Progenitor cell of endocrine pancreas (in vitro differentiated cells): ENCODE measurements at regions not wholly inside any gene's neighbourhood (a gene's known extent, or its start where the extent isn't known, plus 50 kb on each side); places are given as distances from the start of the nearest gene placed in this dataset.

Experiments
- DNase-seq: peaks from one replicate; pipeline ENCODE4 v3.0.0; 2021; ENCODE audit warnings: low spot score; ENCODE audit not compliant: unreplicated experiment
- H3K27ac Mint-ChIP-seq: 2 replicates; pipeline ENCODE4 v1.8.0; 2021; ENCODE audit warnings: mild to moderate bottlenecking, moderate library complexity, mixed read lengths
- H3K27me3 Mint-ChIP-seq: 2 replicates; pipeline ENCODE4 v1.8.0; 2021; ENCODE audit warnings: mixed read lengths
- H3K36me3 Mint-ChIP-seq: 2 replicates; pipeline ENCODE4 v1.8.0; 2022; ENCODE audit warnings: mixed read lengths; ENCODE audit not compliant: insufficient read depth
- H3K4me1 Mint-ChIP-seq: 2 replicates; pipeline ENCODE4 v1.8.0; 2021; ENCODE audit warnings: low read depth, mixed read lengths
- H3K4me3 Mint-ChIP-seq: 2 replicates; pipeline ENCODE4 v1.8.0; 2021; ENCODE audit warnings: low read depth, mild to moderate bottlenecking, moderate library complexity, mixed read lengths
- H3K9me3 Mint-ChIP-seq: 2 replicates; pipeline ENCODE4 v1.8.0; 2021; ENCODE audit warnings: low read depth, mixed read lengths
- CTCF ChIP-seq: fragments of 200-600 bp; sonication (generic); IDR thresholded peaks from one replicate; pipeline ENCODE4 v1.5.0; 2021; ENCODE audit warnings: antibody characterized with exemption, mild to moderate bottlenecking; ENCODE audit not compliant: unreplicated experiment

GRCh38 chr22:49621601-49622210, 206.0 kb downstream of the BRD1 start:
- no peak for TF ChIP-seq CTCF
- no peaks in the 10 kb centered on the region for H3K9me3 Mint-ChIP-seq
- H3K4me3 Mint-ChIP-seq = no peak overlapping the region
- peaks cover 23% of the 10 kb centered on the region for H3K27me3 Mint-ChIP-seq
- DNase-seq = no peak
- H3K4me1 Mint-ChIP-seq = no peaks in the 10 kb centered on the region
- no peak overlapping the region for H3K27ac Mint-ChIP-seq
- H3K36me3 Mint-ChIP-seq = no peaks in the 10 kb centered on the region

GRCh38 chr22:49620666-49621065, 207.0 kb downstream of the BRD1 start:
- H3K36me3 Mint-ChIP-seq = no peaks in the 10 kb centered on the region
- H3K27ac Mint-ChIP-seq = no peak overlapping the region
- H3K4me1 Mint-ChIP-seq = no peaks in the 10 kb centered on the region
- H3K9me3 Mint-ChIP-seq = no peaks in the 10 kb centered on the region
- DNase-seq = no peak
- peaks cover 23% of the 10 kb centered on the region for H3K27me3 Mint-ChIP-seq
- H3K4me3 Mint-ChIP-seq = no peak overlapping the region
- no peak for TF ChIP-seq CTCF

GRCh38 chr22:49620003-49620556, 207.6 kb downstream of the BRD1 start:
- no peak for DNase-seq
- Mint-ChIP-seq H3K4me3 (no peak overlapping the region), H3K4me1 (no peaks in the 10 kb centered on the region), H3K36me3 (no peaks in the 10 kb centered on the region), H3K27ac (no peak overlapping the region), H3K9me3 (no peaks in the 10 kb centered on the region), H3K27me3 (peaks cover 22% of the 10 kb centered on the region)
- TF ChIP-seq CTCF = no peak

- TF ChIP-seq CTCF = no peak
- Mint-ChIP-seq H3K4me1 (no peaks in the 10 kb centered on the region), H3K4me3 (no peak overlapping the region), H3K36me3 (no peaks in the 10 kb centered on the region), H3K9me3 (no peaks in the 10 kb centered on the region), H3K27me3 (peaks cover 20% of the 10 kb centered on the region), H3K27ac (no peak overlapping the region)
- DNase-seq = no peak
Observed at GRCh38 chr22:49619301-49619700, 208.4 kb downstream of the BRD1 start.

GRCh38 chr22:49618677-49618953, 209.1 kb downstream of the BRD1 start:
- DNase-seq = no peak
- TF ChIP-seq CTCF = no peak
- Mint-ChIP-seq H3K27me3 (peaks cover 20% of the 10 kb centered on the region), H3K36me3 (no peaks in the 10 kb centered on the region), H3K9me3 (no peaks in the 10 kb centered on the region), H3K4me1 (no peaks in the 10 kb centered on the region), H3K4me3 (no peak overlapping the region), H3K27ac (peak overlapping the region; percentile 43)
